ENCODE measurements at regions not wholly inside any gene's neighbourhood (a gene's known extent, or its start where the extent isn't known, plus 50 kb on each side); places are given as distances from the start of the nearest gene placed in this dataset.

DNA sequence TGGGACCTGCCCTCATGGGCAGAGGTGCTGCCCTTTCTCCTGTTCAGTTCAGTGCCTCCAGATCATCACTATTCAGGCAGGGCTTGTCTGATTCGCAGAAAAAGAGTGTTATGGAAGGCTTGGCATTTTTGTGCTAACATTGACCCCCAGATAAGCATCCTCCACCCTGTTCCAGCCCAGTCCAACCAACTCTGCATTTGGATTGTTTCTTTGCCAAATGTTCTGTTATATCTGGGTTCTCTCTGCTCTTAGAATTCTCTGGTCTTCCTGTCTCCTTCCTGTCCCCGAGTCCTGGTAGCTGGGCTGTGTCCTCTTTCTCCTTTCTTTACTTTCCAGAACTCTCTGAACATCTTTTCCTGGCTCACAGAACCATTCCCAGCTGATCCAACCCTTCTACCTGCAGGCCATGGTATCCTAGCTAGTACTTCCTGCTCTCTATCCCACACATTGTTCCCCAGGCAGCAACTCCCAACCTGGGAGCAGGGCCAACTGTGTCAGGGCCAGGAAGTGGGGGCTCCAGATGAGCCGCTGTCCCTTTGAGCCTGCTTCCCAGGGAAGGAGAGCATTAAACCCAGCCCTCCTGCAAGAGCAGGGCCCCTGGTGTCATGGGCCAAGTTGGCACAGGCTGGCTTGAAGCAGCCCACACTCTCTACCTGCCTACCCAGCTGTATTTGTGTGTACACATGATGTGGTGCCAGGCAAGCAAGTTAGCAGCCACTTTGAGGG lies 280.7 kb upstream of the CADM1 start:
- no peak overlapping the region for H3K27ac ChIP-seq (ENCODE audit: low read length)

DNA sequence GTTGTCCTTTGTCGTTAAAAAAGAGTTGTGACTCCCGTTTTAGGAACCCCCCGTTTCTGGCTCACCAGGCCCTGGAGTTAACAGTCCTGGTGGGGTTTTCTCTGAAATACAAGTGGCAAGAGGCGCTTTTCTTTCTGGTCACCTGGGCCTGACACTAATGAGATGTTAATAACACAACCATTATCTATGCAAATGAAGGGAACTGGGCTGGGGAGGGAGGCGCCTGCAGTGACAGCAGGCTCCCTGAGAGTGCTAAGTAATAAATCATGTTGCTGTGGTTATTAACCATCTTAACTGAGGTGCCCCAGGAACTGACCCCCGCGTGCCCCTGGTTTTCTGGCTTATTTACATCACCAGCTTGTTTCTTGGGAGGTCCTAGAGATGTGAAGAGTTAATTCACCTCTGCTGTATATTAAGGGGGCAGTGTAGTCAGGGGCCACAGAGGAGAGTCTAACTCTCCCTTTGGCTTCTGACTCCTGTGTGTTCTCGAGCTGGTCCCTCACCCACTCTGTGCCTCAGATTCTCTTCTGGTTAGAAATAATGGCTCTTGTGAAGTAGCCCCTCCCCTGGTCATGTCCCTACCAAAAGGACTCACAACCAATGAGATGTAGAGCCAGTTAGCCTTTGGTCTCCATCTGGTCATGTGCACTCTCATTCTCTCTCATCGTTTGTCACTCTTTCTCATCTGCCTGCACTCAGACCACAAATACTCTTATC lies 276.6 kb upstream of the CADM1 start:
- Mint-ChIP-seq H3K27ac (no peak overlapping the region), H3K36me3 (no peaks in the 10 kb centered on the region), H3K4me1 (no peaks in the 10 kb centered on the region), H3K4me3 (no peak overlapping the region), H3K9me3 (peaks cover 0 to 9% (median 7%) of the 10 kb centered on the region in 3 donors), H3K27me3 (peaks cover 2 to 4% of the 10 kb centered on the region in 2 donors)
- H3K36me3 ChIP-seq (ENCODE audit: control insufficient read depth in 2 of 2, extremely low read depth in 1 of 2, insufficient read depth in 1 of 2, low read length in 1 of 2), result no peaks in the 10 kb centered on the region
- H3K4me1 ChIP-seq (ENCODE audit: control insufficient read depth in 1 of 2, extremely low read depth in 1 of 2, insufficient read depth in 2 of 2, low read length in 2 of 2), result no peaks in the 10 kb centered on the region
- POLR2A ChIA-PET, result no interaction called here
- no peak for ATAC-seq (replicated peaks in 1 of 4)
- no peak for DNase-seq
- WGBS (ENCODE audit: insufficient coverage), result 48% methylated on average over 4 of the region's 9 CpGs
- CTCF ChIA-PET, result no interaction called here
- no peaks in the 10 kb centered on the region for H3K9me3 ChIP-seq
- no peak overlapping the region for H3K27ac ChIP-seq (ENCODE audit: low read length)
- H3K27me3 ChIP-seq (replicated peaks in 1 of 2; ENCODE audit: control insufficient read depth in 2 of 2, extremely low read depth in 1 of 2, insufficient read depth in 2 of 2, low read length in 1 of 2), result peaks cover 0 to 10% of the 10 kb centered on the region in 2 experiments
- no peak overlapping the region for H3K4me3 ChIP-seq (ENCODE audit: control insufficient read depth in 1 of 2, extremely low read depth in 1 of 2, low read length in 1 of 2)

More for the DNA sequence above, 280.7 kb upstream of the CADM1 start:
- Mint-ChIP-seq H3K27me3 (peaks cover 2 to 13% of the 10 kb centered on the region in 2 donors), H3K4me1 (no peaks in the 10 kb centered on the region), H3K4me3 (no peak overlapping the region), H3K36me3 (no peaks in the 10 kb centered on the region), H3K9me3 (peaks cover 0 to 20% (median 7%) of the 10 kb centered on the region in 3 donors), H3K27ac (no peak overlapping the region)
- Histone ChIP-seq H3K4me3 (ENCODE audit: control insufficient read depth in 1 of 2, extremely low read depth in 1 of 2, low read length in 1 of 2) (no peak overlapping the region), H3K4me1 (ENCODE audit: control insufficient read depth in 1 of 2, extremely low read depth in 1 of 2, insufficient read depth in 2 of 2, low read length in 2 of 2) (no peaks in the 10 kb centered on the region), H3K27me3 (replicated peaks in 1 of 2; ENCODE audit: control insufficient read depth in 2 of 2, extremely low read depth in 1 of 2, insufficient read depth in 2 of 2, low read length in 1 of 2) (peaks cover 0 to 4% of the 10 kb centered on the region in 2 experiments), H3K9me3 (no peaks in the 10 kb centered on the region), H3K36me3 (ENCODE audit: control insufficient read depth in 2 of 2, extremely low read depth in 1 of 2, insufficient read depth in 1 of 2, low read length in 1 of 2) (no peaks in the 10 kb centered on the region)
- CTCF ChIA-PET, result no interaction called here
- WGBS (ENCODE audit: insufficient coverage), result 50% methylated on average over 2 of the region's 3 CpGs
- DNase-seq (no peak), ATAC-seq (replicated peaks in 1 of 4) (no peak)
- POLR2A ChIA-PET, result no interaction called here

- Histone ChIP-seq H3K27me3 (replicated peaks in 1 of 2; ENCODE audit: control insufficient read depth in 2 of 2, extremely low read depth in 1 of 2, insufficient read depth in 2 of 2, low read length in 1 of 2) (peaks cover 0 to 5% of the 10 kb centered on the region in 2 experiments), H3K9me3 (no peaks in the 10 kb centered on the region), H3K27ac (ENCODE audit: low read length) (no peak overlapping the region), H3K36me3 (ENCODE audit: control insufficient read depth in 2 of 2, extremely low read depth in 1 of 2, insufficient read depth in 1 of 2, low read length in 1 of 2) (no peaks in the 10 kb centered on the region), H3K4me3 (ENCODE audit: control insufficient read depth in 1 of 2, extremely low read depth in 1 of 2, low read length in 1 of 2) (no peak overlapping the region), H3K4me1 (ENCODE audit: control insufficient read depth in 1 of 2, extremely low read depth in 1 of 2, insufficient read depth in 2 of 2, low read length in 2 of 2) (no peaks in the 10 kb centered on the region)
- Mint-ChIP-seq H3K27ac (no peak overlapping the region), H3K36me3 (no peaks in the 10 kb centered on the region), H3K27me3 (no peaks in the 10 kb centered on the region), H3K9me3 (peaks cover 0 to 9% (median 7%) of the 10 kb centered on the region in 3 donors), H3K4me3 (no peak overlapping the region), H3K4me1 (no peaks in the 10 kb centered on the region)
- CTCF ChIA-PET, result interaction anchor here in 1 of 2 donors (0.7 kb wide), 1 partner anchor 1113 kb away, joined by 3 read pairs; no protein-coding TSS in a partner anchor
- POLR2A ChIA-PET, result no interaction called here
- DNase-seq, result no peak
- no peak for ATAC-seq (replicated peaks in 1 of 4)
- WGBS (ENCODE audit: insufficient coverage), result no CpG with 5 or more reads among the region's 2 CpGs
Observed at GRCh38 chr11:115778928-115779650, 274.9 kb upstream of the CADM1 start.

GRCh38 chr11:115776916-115777315 lies 272.7 kb upstream of the CADM1 start:
- Mint-ChIP-seq H3K27me3 (no peaks in the 10 kb centered on the region), H3K27ac (no peak overlapping the region), H3K4me1 (no peaks in the 10 kb centered on the region), H3K4me3 (no peak overlapping the region), H3K36me3 (no peaks in the 10 kb centered on the region), H3K9me3 (peaks cover 0 to 5% (median 0%) of the 10 kb centered on the region in 3 donors)
- no peak overlapping the region for H3K27ac ChIP-seq (ENCODE audit: low read length)
- H3K36me3 ChIP-seq (ENCODE audit: control insufficient read depth in 2 of 2, extremely low read depth in 1 of 2, insufficient read depth in 1 of 2, low read length in 1 of 2), result no peaks in the 10 kb centered on the region
- no peak for ATAC-seq (replicated peaks in 1 of 4)
- no peak for DNase-seq
- peaks cover 0 to 8% of the 10 kb centered on the region in 2 experiments for H3K27me3 ChIP-seq (replicated peaks in 1 of 2; ENCODE audit: control insufficient read depth in 2 of 2, extremely low read depth in 1 of 2, insufficient read depth in 2 of 2, low read length in 1 of 2)
- H3K4me1 ChIP-seq (ENCODE audit: control insufficient read depth in 1 of 2, extremely low read depth in 1 of 2, insufficient read depth in 2 of 2, low read length in 2 of 2), result no peaks in the 10 kb centered on the region
- ChIA-PET POLR2A (no interaction called here), CTCF (no interaction called here)
- H3K4me3 ChIP-seq (ENCODE audit: control insufficient read depth in 1 of 2, extremely low read depth in 1 of 2, low read length in 1 of 2), result no peak overlapping the region
- WGBS (ENCODE audit: insufficient coverage), result 89% methylated on average over 5 of the region's 6 CpGs
- no peaks in the 10 kb centered on the region for H3K9me3 ChIP-seq

DNA sequence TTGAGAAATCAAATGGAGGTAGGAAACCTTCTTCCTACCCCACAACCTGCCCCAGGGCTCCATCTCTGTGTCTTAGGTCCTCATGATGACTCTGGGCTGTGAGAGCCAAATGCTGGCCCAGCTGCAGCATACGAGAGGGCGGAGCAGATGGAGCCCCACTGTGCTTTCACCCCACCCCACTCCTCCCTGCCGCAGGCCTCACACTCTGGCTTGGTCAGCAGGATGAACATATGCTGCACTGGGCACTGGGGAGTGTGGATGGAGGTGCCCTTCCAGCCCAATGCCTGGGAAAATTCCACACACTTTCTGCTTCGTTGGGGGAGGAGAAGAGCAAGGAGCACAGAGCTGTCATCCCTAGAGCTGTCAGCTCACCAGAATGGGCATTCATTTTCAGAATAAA lies 271.6 kb upstream of the CADM1 start:
- no CpG with 5 or more reads among the region's 4 CpGs for WGBS (ENCODE audit: insufficient coverage)
- H3K9me3 ChIP-seq, result no peaks in the 10 kb centered on the region
- ATAC-seq (replicated peaks in 1 of 4), result no peak
- Mint-ChIP-seq H3K27ac (no peak overlapping the region), H3K9me3 (no peaks in the 10 kb centered on the region), H3K36me3 (no peaks in the 10 kb centered on the region), H3K27me3 (peaks cover 0 to 5% of the 10 kb centered on the region in 2 donors), H3K4me3 (no peak overlapping the region), H3K4me1 (no peaks in the 10 kb centered on the region)
- no peak overlapping the region for H3K4me3 ChIP-seq (ENCODE audit: control insufficient read depth in 1 of 2, extremely low read depth in 1 of 2, low read length in 1 of 2)
- H3K4me1 ChIP-seq (ENCODE audit: control insufficient read depth in 1 of 2, extremely low read depth in 1 of 2, insufficient read depth in 2 of 2, low read length in 2 of 2), result no peaks in the 10 kb centered on the region
- no peak overlapping the region for H3K27ac ChIP-seq (ENCODE audit: low read length)
- ChIA-PET CTCF (no interaction called here), POLR2A (no interaction called here)
- peaks cover 0 to 8% of the 10 kb centered on the region in 2 experiments for H3K27me3 ChIP-seq (replicated peaks in 1 of 2; ENCODE audit: control insufficient read depth in 2 of 2, extremely low read depth in 1 of 2, insufficient read depth in 2 of 2, low read length in 1 of 2)
- no peak for DNase-seq
- H3K36me3 ChIP-seq (ENCODE audit: control insufficient read depth in 2 of 2, extremely low read depth in 1 of 2, insufficient read depth in 1 of 2, low read length in 1 of 2), result no peaks in the 10 kb centered on the region

DNA sequence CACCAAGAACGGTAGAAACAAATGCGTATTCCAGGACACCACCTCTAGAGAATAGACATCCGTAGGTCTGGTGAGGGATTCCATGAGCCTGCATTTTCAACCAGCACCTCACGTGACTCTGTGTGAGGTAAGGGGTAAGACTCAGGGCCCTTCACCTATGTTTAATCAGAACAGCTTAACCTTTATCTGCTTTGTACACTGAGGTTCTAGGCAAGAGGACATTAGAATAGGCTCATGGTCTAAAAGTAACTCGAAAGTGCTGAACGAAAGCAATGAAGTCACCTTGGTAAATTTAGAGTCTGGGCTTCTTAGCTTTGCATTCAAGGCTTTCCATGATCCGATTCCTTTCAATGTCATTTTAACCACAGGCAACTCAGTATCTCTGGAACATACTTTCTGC lies 270.5 kb upstream of the CADM1 start:
- Histone ChIP-seq H3K4me3 (ENCODE audit: control insufficient read depth in 1 of 2, extremely low read depth in 1 of 2, low read length in 1 of 2) (no peak overlapping the region), H3K27ac (ENCODE audit: low read length) (no peak overlapping the region), H3K27me3 (replicated peaks in 1 of 2; ENCODE audit: control insufficient read depth in 2 of 2, extremely low read depth in 1 of 2, insufficient read depth in 2 of 2, low read length in 1 of 2) (peaks cover 0 to 8% of the 10 kb centered on the region in 2 experiments), H3K9me3 (no peaks in the 10 kb centered on the region), H3K4me1 (ENCODE audit: control insufficient read depth in 1 of 2, extremely low read depth in 1 of 2, insufficient read depth in 2 of 2, low read length in 2 of 2) (no peaks in the 10 kb centered on the region), H3K36me3 (ENCODE audit: control insufficient read depth in 2 of 2, extremely low read depth in 1 of 2, insufficient read depth in 1 of 2, low read length in 1 of 2) (no peaks in the 10 kb centered on the region)
- ATAC-seq (replicated peaks in 1 of 4), result no peak
- WGBS (ENCODE audit: insufficient coverage), result 83% methylated on average over 3 of the region's 7 CpGs
- CTCF ChIA-PET, result no interaction called here
- DNase-seq, result no peak
- no peaks in the 10 kb centered on the region for H3K4me1 Mint-ChIP-seq
- H3K27ac Mint-ChIP-seq, result no peak overlapping the region
- H3K27me3 Mint-ChIP-seq, result peaks cover 0 to 5% of the 10 kb centered on the region in 2 donors
- no peaks in the 10 kb centered on the region for H3K36me3 Mint-ChIP-seq
- H3K4me3 Mint-ChIP-seq, result no peak overlapping the region
- no peaks in the 10 kb centered on the region for H3K9me3 Mint-ChIP-seq
- POLR2A ChIA-PET, result no interaction called here
